Fibroblast of peridontal ligament (primary cell): ENCODE measurements at regions not wholly inside any gene's neighbourhood (a gene's known extent, or its start where the extent isn't known, plus 50 kb on each side); places are given as distances from the start of the nearest gene placed in this dataset.
"Not testable (repeated sequence)": the region's sequence is repeated elsewhere in the genome, so short reads cannot be mapped to it uniquely, and the experiment has no call there.

Experiments used
- DNase-seq: peaks from one replicate; pipeline ENCODE4 v3.0.0-alpha.2; 2010; ENCODE audit errors: extremely low read depth

DNA sequence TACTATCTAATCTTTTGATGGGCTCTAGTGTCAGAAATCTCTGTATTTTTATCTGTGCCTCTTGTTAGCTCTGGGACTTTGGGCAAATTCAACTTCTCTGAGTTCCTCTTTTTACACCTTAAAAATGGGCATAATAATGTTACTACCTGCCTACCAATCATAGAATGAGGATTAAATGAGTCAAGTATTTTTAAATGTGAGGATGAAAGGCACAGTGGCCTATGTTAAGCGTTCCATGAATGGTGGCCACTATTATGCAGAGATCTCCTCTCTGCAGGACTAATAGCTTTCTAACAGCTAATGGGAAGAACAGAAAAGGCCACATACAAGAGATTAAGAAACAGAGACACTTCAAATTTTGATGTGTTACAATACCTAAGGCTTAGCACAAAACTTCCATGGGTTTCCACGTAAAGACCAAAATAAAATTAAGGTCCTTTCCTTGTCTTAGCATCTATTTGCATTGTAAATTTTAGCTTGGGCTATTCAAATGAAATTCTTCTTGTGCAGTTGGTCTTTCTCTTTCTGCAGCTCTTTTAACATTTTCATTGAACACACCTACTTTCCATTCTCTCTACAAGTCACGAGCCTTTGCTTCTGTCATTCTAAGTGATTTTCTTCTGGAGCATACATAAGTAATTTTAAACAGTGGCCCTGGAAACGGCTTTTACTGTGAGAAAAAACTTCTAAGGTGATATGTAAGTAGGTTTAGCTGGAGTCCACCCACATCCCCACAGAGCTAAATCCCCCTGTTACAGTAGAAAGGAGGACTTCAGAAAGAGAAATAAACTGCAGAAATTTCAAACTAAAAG is 117.9 kb upstream of the MED14 start:
- no peak for DNase-seq

DNA sequence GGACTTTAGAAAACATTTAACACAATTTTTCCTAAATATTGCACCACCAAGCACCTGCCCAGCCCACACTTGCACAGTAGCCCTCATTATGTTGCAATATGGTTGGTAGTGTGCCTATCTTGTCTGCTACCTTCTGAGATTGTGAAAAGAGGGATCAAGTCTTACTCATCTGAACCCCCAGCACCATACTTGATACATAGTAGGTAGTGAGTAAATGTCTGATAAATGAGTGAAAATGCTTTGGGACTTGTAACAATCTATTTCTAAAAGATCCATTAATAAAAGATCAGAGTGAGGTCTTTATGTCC is 118.4 kb upstream of the MED14 start:
- no peak for DNase-seq

DNA sequence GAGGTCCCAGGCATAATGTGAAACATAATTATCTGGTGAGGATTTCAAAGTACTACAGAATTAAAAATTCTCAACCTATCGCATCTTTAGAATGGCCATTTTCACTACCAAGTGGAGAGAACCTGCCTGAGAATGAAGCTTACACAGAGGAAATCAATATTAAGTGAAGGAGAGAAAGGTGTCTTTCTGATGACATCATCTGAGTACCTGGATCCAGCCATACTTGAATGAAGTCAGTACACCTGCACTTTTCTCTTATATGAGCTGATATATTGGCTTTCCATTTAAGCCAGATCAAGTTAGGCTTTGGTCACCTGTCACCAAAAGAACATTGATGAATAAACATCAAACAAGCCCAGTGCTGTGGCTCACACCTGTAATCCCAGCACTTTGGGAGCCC is 118.9 kb upstream of the MED14 start:
- no peak for DNase-seq

DNA sequence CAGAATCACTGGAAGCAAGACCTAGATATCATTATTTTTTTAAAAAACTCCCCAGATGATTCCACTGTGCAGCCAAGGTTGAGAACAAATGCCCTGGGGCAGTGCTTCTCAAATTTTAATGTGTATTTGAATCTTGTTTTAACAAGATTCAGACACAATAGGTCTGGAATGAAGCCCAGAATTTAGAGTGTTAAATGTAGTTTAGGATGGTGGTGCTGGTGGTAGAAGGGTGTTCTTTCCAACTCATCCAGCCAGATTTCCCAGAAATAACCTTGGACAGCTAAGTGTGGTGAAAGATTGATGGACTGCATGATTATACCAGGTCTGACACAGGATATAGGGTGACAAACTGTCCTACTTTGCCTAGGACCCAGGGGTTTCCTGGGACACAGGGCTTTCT is 120.1 kb upstream of the MED14 start:
- DNase-seq = no peak

DNA sequence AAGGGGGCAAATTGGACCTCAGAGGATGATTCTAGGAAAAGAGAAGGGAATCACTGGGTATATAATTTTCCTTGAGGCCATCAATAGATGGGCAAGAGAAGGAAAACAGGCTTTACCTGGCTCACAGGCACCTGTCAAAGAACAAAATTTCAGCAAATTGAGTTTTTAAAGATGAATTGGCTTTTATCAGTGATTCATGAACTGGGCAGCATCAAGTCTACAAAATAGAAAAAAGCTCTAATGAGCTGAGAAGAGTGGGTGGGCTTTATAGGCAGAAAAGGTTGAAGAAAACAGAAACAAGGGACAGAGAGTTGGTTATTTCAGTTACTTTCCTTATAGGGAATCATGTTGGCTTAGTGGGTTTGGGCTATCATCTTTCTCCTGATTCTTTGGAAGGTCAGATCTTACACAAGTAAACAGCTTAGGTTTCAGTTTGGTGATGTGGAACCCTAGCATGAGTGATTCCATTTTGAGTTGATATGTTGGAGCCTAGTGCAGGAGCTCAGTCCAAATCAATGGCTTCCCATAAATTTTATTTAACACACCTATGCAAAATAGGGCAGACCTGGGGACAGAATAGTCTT is 120.7 kb upstream of the MED14 start:
- no peak for DNase-seq

GRCh38 chrX:40861952-40862554 is 126.7 kb upstream of the MED14 start:
- not testable (repeated sequence) for DNase-seq

- DNase-seq = not testable (repeated sequence)
These were observed 127.9 kb upstream of the MED14 start for GRCh38 chrX:40863260-40863659.

GRCh38 chrX:40863671-40864070 is 128.3 kb upstream of the MED14 start:
- peak; percentile 49 for DNase-seq

- DNase-seq = peak; percentile 56
These were observed 129.6 kb upstream of the MED14 start for GRCh38 chrX:40864972-40865371.

DNA sequence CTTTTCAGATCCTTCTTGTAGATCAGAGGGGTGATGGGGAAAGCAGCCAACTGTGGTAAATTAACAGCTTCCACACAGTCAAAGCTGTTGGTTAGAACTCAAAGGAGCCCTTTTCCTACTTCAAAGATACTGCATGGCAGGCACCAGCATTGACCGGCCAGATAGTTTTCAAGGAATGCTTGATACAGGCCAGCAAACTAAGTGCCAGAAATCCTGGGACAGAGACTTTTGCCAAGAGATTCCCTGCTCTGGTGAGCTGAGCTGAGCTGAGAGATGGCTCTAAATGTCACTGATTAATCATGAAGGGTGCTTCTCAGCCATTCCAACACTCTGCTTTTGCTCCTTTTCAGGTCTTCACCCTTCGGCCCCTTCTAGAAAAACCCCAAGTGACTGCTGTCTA is 131.6 kb upstream of the MED14 start:
- peak; percentile 30 for DNase-seq

DNA sequence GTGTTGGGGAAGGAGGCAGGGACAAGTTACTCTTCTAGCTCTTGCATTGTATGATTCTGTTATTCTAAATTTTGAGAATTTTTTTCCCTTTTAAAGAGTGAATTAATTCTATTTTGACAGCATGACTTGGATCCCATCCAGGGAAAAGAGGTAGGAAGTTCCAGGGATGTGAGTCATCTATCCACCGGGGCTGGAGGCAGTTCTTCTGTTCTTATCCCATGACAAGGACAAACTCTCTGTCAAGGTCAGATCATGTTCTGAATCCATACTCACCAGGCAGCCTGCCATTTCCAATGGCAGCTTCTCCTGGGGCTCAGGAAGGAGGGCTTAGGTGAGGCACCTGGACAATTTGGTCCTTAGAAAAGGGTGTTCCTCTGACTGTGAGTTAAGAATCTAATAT is 132.0 kb upstream of the MED14 start:
- DNase-seq = no peak

DNA sequence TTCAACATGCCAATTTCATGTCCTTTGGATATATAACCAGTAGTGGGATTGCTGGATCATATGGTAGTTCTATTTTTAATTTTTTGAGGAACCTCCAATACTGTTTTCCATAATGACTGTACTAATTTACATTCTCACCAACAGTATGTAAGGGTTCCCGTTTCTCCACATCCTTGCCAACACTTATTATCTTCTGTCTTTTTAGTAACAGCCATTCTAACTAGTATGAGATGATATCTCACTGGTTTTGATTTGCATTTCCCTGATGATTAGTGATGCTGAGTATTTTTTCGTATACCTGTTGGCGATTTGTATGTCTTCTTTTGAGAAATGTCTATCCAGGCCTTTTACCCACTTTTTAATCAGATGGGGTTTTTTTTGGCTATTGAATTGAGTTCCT is 133.5 kb upstream of the MED14 start:
- no peak for DNase-seq

DNA sequence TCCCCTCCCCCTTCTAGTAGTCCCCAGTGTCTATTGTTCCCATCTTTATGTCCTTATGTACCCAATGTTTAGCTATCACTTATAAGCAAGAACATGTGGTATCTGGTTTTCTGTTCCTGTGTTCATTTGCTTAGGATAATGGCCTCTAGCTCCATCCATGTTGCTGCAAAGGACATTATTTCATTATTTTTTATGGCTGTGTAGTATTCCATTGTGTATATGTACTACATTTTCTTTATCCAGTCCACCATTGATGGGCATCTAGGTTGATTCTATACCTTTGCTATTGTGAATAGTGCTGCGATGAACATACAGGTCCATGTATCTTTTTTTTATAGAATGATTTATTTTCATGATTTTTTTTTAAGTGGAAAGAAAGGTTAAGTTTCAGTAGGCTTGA is 135.6 kb upstream of the MED14 start:
- DNase-seq = not testable (repeated sequence)

- no peak for DNase-seq
These were observed 136.2 kb upstream of the MED14 start for GRCh38 chrX:40871385-40872082.

- no peak for DNase-seq
These were observed 137.0 kb upstream of the MED14 start for GRCh38 chrX:40872351-40872750.

DNA sequence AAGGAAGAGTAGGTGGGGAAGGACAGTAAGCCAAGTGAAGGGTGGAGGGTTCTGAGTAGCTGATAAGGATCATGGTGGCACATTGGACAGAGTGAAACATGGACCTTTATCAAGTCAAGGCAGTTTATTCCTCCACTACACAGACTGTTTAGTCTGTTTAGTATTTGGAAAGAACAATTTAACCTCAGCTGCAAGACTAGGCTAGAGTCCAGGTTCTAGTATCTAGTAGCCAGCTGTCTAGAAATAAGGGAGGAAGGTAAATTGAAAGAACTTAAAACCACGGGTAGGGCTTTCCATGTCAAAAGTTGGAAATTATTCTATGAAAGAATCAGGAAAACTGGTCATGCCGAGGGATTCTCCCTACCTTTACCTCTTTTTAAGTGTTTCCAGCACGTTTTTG is 140.1 kb upstream of the MED14 start:
- peak; percentile 31 for DNase-seq

GRCh38 chrX:40877887-40878286 is 142.5 kb upstream of the MED14 start:
- peak; percentile 59 for DNase-seq

DNA sequence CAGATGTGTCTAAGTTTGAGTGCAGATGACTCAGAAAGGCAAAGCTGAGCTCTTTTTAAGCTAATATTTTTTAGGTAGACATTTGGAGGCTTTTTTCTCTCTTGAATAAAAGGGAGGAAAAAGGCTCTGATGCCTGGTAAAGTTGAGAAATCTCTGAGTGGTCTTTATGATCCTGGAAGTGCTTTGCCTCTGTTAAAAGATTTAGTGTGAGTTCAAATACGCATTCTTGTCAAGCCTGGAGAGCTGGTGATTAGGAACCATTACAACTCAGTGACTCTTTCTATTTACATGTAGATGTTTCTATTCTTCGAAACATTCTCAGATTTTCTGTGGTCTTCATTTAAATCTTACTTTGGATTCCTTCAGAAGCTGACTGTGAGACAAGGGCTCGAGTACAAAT is 143.4 kb upstream of the MED14 start:
- DNase-seq = no peak

- DNase-seq = not testable (repeated sequence)
These were observed 143.8 kb upstream of the MED14 start for GRCh38 chrX:40879172-40879571.

- no peak for DNase-seq
These were observed 145.4 kb upstream of the MED14 start for GRCh38 chrX:40880712-40881111.

DNA sequence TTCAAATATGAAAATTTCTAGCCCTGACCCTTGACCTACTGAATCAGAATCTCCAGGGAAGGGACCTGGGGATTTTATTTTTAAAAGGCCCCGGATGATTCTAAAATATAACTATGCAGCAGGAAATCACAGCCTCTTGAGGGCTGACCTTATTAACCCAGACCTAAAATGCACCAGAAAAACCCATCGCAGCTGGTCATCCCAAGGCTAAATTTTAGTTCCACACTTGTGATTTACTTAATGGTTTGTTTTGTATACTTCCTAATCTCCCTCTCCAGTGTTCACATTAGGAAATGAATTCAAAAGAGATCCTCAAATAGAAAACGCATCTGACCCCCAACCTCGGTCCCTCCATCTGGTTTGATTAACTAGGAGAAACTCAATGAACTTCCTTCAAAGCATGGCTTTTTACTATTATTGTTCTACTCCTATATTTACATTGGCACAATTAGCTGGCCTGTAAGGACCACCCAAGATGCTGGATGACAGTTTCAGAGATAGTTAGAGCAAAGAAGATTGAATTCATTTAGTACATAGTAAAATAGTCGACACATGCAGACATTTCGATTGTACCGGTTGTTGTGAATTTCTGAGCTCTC is 147.8 kb upstream of the MED14 start:
- no peak for DNase-seq

GRCh38 chrX:40885989-40886388 is 150.6 kb upstream of the MED14 start:
- DNase-seq = no peak
